Epithelial cell of esophagus (primary cell): ENCODE measurements at regions not wholly inside any gene's neighbourhood (a gene's known extent, or its start where the extent isn't known, plus 50 kb on each side); places are given as distances from the start of the nearest gene placed in this dataset.

Experiments
- DNase-seq: peaks from one replicate; pipeline ENCODE4 v3.0.0; 2010; ENCODE audit warnings: low read depth
- H3K4me3 ChIP-seq: 2 replicates; pipeline ENCODE4 v1.5.1; 2011; ENCODE audit warnings: mild to moderate bottlenecking, low read length, control low read depth
- TF ChIP-seq, protein P1 (sequence below): IDR thresholded peaks from 2 replicates; pipeline ENCODE4 v1.5.1; 2011; ENCODE audit warnings: low read depth, mild to moderate bottlenecking, low read length, control low read depth, inconsistent platforms; ENCODE audit not compliant: insufficient read depth; ENCODE audit errors: missing control alignments

DNA sequence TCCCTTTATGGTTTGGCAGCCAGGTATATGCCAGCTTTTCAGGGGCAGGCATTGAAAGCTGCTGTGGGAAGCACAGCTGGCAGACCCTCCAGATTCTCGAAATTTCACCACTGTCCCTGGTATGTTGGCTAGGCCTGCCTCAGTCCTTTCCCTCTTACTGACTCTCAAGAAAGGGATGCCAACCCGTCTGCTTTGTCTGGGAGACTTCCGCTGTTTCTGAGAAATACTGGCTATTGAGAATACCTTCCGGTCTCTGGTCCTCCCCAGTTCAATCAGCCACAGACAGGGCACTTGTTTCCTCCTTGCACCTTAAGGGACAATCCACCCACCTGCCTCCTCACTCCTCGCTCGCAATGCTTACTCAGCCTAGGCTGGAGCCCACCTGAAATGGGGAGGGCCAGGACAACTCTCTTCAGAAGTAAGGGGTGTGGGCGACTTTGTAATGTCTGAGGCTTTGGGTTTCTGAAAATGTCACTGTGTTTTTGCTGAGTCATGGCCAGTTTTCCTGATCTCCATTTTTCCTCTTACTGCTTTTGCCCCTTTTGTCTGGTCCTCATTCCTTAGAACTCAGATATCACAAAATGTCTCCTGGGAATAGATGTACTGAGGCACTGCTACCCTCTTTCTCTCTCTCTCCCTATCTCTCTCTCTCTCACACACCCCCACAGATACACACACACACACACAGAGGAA lies 571.1 kb downstream of the TNS1 start:
- no peak for DNase-seq

DNA sequence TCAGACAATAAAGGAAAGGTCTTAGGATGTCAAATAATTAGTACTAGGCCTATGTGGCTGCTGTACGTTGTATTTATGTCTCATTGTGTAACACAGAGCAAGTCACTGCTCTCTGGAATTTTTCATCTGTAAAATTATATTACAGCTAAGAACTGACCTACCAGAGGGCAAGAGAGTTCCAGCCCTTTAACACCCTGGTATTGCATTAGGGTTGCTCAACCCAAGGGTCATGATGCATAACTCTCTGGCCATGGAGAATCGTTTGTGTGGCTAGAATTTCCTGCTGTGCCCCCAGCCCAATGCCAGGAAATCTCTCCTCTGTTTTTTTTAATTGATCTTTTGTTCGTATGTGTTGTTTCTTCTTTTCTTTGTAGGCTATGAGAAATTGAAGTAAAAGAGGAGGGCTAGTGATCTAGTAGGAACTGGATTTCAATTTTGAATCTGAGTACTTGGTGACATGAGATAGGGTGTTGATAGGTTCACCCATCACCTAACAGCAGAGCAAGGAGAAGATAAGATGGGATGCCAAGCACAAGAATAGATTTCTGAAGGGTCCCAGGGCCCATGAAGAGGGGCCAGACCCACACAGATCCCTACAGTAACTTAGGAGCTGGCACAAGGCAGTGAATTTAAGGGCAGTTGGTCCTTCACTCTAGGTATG lies 571.2 kb upstream of the TNP1 start:
- H3K4me3 ChIP-seq: no peak overlapping the region
- TF ChIP-seq, protein P1, sequence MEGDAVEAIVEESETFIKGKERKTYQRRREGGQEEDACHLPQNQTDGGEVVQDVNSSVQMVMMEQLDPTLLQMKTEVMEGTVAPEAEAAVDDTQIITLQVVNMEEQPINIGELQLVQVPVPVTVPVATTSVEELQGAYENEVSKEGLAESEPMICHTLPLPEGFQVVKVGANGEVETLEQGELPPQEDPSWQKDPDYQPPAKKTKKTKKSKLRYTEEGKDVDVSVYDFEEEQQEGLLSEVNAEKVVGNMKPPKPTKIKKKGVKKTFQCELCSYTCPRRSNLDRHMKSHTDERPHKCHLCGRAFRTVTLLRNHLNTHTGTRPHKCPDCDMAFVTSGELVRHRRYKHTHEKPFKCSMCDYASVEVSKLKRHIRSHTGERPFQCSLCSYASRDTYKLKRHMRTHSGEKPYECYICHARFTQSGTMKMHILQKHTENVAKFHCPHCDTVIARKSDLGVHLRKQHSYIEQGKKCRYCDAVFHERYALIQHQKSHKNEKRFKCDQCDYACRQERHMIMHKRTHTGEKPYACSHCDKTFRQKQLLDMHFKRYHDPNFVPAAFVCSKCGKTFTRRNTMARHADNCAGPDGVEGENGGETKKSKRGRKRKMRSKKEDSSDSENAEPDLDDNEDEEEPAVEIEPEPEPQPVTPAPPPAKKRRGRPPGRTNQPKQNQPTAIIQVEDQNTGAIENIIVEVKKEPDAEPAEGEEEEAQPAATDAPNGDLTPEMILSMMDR: no peak
- no peak for DNase-seq

More for the DNA sequence above, 571.1 kb downstream of the TNS1 start:
- H3K4me3 ChIP-seq: no peak overlapping the region
- TF ChIP-seq, protein P1: no peak

DNA sequence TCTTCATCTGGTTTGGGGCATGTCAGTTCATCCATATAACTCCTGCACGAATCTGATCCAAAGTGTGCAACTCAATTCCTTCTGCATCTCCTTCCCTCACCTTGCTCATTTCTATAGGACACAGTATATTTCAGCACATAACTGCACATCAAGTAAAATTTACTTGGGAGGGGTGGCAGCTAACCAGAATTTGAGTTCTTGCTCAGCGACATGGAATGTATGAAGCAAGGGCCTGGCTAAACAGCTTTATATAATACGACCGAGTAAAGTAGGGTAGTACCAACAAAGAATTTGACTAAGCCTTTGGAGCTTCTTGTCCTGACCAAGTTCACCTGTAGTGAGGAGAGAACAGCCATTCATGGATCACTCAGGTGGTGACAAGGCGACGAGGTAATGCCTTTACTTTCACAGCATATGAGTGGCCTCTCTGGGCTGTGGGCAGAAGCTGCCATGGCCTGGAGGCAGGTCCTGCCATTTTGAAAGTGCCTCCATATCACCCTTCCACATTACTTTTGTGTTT lies 570.2 kb upstream of the TNP1 start:
- TF ChIP-seq, protein P1: no peak
- DNase-seq: peak; percentile 23
- H3K4me3 ChIP-seq: no peak overlapping the region

DNA sequence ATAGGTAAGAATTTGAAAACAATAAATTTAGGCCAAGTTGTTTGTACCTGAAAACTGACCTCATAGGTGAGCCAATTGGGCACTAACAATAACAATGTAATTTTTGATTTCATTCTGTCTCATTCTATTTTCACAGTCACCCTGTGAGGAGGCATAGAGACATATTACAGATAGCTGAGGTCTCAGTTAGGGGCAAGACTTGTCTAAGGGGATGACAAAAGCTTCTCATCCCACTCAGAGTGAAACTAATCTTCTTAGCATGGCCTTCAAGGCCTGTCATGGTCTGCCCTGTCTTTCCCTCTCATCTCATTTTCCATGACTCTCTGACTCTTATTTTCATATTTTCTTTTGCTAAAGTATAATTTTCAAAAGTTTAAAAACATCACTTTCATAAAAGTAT lies 562.0 kb upstream of the TNP1 start:
- TF ChIP-seq, protein P1: no peak
- no peak for DNase-seq
- no peak overlapping the region for H3K4me3 ChIP-seq

DNA sequence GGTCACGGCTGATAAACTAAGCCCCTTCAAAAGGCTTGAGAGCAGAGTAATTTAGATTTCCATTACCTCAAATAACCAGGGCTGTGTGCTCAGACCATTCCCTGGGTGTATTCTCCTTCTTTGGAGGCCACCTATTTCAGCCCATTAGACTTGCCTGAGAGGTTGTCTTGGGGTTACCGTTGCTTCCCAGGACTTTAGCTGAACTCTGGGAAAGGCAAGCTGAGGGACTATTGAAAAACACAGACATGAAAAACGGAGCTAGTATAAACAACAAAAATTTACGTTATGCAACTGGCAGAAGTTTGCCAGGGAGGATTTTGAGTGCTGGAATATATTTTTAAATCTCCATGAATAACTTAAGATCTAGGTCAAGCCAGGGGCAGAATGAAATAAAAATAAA lies 561.0 kb upstream of the TNP1 start:
- no peak for DNase-seq
- H3K4me3 ChIP-seq: no peak overlapping the region
- TF ChIP-seq, protein P1: no peak

DNA sequence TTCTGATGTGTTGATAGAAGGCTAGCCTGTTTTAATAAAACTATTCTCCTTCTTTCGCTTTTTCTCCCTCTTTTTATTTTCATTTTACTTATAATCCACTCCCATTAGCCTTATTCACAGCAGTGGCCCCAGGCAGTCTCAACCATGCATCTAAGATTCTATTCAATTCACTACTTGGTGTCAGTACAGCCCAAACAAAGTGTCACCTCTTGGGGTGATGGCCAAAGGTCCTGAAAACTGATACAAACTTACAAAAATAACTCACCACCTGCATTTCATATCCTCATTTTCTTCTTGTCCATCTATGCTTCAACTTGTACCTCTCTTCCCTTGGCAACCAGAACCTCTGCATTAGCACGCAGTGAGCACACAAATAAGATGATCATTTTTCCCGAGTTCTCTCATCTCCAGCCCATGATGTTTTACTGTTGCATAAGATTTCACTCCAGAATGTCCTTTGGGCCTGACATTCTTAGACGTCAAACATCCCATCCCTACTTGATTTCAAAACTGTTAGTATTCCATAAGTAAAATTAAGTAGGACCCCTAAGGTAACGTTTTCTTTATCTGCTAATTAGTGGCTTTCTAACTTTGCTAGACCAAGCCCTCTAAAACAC lies 559.3 kb upstream of the TNP1 start:
- TF ChIP-seq, protein P1: no peak
- DNase-seq: no peak
- H3K4me3 ChIP-seq: no peak overlapping the region

DNA sequence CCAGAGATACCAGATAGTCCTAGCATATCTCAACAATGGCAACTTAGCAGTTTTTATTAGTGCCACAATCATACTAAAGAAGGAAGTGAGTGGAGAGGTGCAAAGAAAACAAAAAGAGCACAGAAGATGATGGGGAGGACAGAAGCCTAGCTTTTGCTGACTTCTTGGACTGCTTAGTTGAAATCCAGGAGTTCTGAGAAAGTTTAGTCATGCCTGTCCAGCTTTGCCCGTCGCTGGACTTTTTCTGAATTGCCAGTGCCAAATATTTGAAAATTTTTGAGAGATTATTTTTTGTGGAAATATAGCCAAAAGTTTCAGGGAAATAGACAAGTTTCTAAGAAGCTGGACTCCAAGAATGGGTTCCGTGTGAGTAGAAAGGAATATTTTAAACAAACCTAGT lies 558.7 kb upstream of the TNP1 start:
- TF ChIP-seq, protein P1: no peak
- no peak overlapping the region for H3K4me3 ChIP-seq
- no peak for DNase-seq
